ENCODE measurements at regions not wholly inside any gene's neighbourhood (a gene's known extent, or its start where the extent isn't known, plus 50 kb on each side); places are given as distances from the start of the nearest gene placed in this dataset.

- peak in 2 of 3 experiments; percentile 12 to 68 for DNase-seq
Observed at GRCh38 chr2:155377266-155377680, 678.8 kb downstream of the KCNJ3 start.

GRCh38 chr2:155372969-155373368 is 674.5 kb downstream of the KCNJ3 start:
- DNase-seq = peak in 1 of 3 experiments; percentile 61

- DNase-seq = peak in 2 of 3 experiments; percentile 4 to 45
Observed at GRCh38 chr2:155368934-155369333, 670.4 kb downstream of the KCNJ3 start.

GRCh38 chr2:155364766-155365165 is 666.3 kb downstream of the KCNJ3 start:
- no peak for DNase-seq

- DNase-seq = no peak
Observed at GRCh38 chr2:155363349-155363888, 664.9 kb downstream of the KCNJ3 start.

GRCh38 chr2:155357172-155357571 is 658.7 kb downstream of the KCNJ3 start:
- DNase-seq = no peak

GRCh38 chr2:155356250-155356649 is 657.8 kb downstream of the KCNJ3 start:
- DNase-seq = no peak

GRCh38 chr2:155350783-155351580 is 652.5 kb downstream of the KCNJ3 start:
- no peak for DNase-seq

GRCh38 chr2:155332016-155332415 is 633.5 kb downstream of the KCNJ3 start:
- no peak for DNase-seq

- no peak for DNase-seq
Observed at GRCh38 chr2:155320236-155320635, 621.7 kb downstream of the KCNJ3 start.

- no peak for DNase-seq
Observed at GRCh38 chr2:155318710-155319109, 620.2 kb downstream of the KCNJ3 start.

- DNase-seq = no peak
Observed at GRCh38 chr2:155315768-155316167, 617.3 kb downstream of the KCNJ3 start.

GRCh38 chr2:155310589-155310988 is 612.1 kb downstream of the KCNJ3 start:
- DNase-seq = peak in 2 of 3 experiments; percentile 1 to 72

GRCh38 chr2:155309483-155309882 is 611.0 kb downstream of the KCNJ3 start:
- DNase-seq = peak in 2 of 3 experiments; percentile 7 to 59

- DNase-seq = peak in 2 of 3 experiments; percentile 14 to 36
Observed at GRCh38 chr2:155308367-155309009, 610.0 kb downstream of the KCNJ3 start.

GRCh38 chr2:155301221-155301620 is 602.7 kb downstream of the KCNJ3 start:
- DNase-seq = no peak

GRCh38 chr2:155298001-155298400 is 599.5 kb downstream of the KCNJ3 start:
- DNase-seq = no peak

- no peak for DNase-seq
Observed at GRCh38 chr2:155294358-155294757, 595.9 kb downstream of the KCNJ3 start.

GRCh38 chr2:155281907-155282306 is 583.4 kb downstream of the KCNJ3 start:
- DNase-seq = no peak

- DNase-seq = no peak
Observed at GRCh38 chr2:155273323-155273722, 574.8 kb downstream of the KCNJ3 start.

GRCh38 chr2:155266583-155266982 is 568.1 kb downstream of the KCNJ3 start:
- no peak for DNase-seq

GRCh38 chr2:155266109-155266508 is 567.6 kb downstream of the KCNJ3 start:
- no peak for DNase-seq

- DNase-seq = no peak
Observed at GRCh38 chr2:155256803-155257202, 558.3 kb downstream of the KCNJ3 start.

GRCh38 chr2:155250800-155251199 is 552.3 kb downstream of the KCNJ3 start:
- DNase-seq = peak in 2 of 3 experiments; percentile 10 to 66

Measured in NCI-H1417 (cell line).